ENCODE measurements at regions not wholly inside any gene's neighbourhood (a gene's known extent, or its start where the extent isn't known, plus 50 kb on each side); places are given as distances from the start of the nearest gene placed in this dataset.

GRCh38 chr5:173667702-173668101 lies 51.3 kb upstream of the BOD1 start:
- Histone ChIP-seq H3K9me3 (ENCODE audit: severe bottlenecking) (no peaks in the 10 kb centered on the region), H3K27me3 (ENCODE audit: insufficient read depth, low read depth, severe bottlenecking) (no peaks in the 10 kb centered on the region), H3K4me3 (ENCODE audit: low read depth, low read length) (no peak overlapping the region), H3K36me3 (no peaks in the 10 kb centered on the region), H3K27ac (no peak overlapping the region)
- TF ChIP-seq CTCF (IDR thresholded peaks at IDR 0.05; ENCODE audit: low read depth, low read length), result no peak
- DNase-seq, result no peak

GRCh38 chr5:173668245-173668800 lies 51.9 kb upstream of the BOD1 start:
- Histone ChIP-seq H3K27ac (no peak overlapping the region), H3K27me3 (ENCODE audit: insufficient read depth, low read depth, severe bottlenecking) (no peaks in the 10 kb centered on the region), H3K36me3 (no peaks in the 10 kb centered on the region), H3K9me3 (ENCODE audit: severe bottlenecking) (no peaks in the 10 kb centered on the region), H3K4me3 (ENCODE audit: low read depth, low read length) (no peak overlapping the region)
- TF ChIP-seq CTCF (IDR thresholded peaks at IDR 0.05; ENCODE audit: low read depth, low read length), result no peak
- no peak for DNase-seq

- no peak for TF ChIP-seq CTCF (IDR thresholded peaks at IDR 0.05; ENCODE audit: low read depth, low read length)
- no peak overlapping the region for H3K27ac ChIP-seq
- no peaks in the 10 kb centered on the region for H3K36me3 ChIP-seq
- H3K27me3 ChIP-seq (ENCODE audit: insufficient read depth, low read depth, severe bottlenecking), result no peaks in the 10 kb centered on the region
- no peak overlapping the region for H3K4me3 ChIP-seq (ENCODE audit: low read depth, low read length)
- no peaks in the 10 kb centered on the region for H3K9me3 ChIP-seq (ENCODE audit: severe bottlenecking)
- no peak for DNase-seq
Observed at GRCh38 chr5:173668910-173669309, 52.5 kb upstream of the BOD1 start.

- no peak for DNase-seq
- H3K4me3 ChIP-seq (ENCODE audit: low read depth, low read length), result no peak overlapping the region
- H3K27me3 ChIP-seq (ENCODE audit: insufficient read depth, low read depth, severe bottlenecking), result no peaks in the 10 kb centered on the region
- no peaks in the 10 kb centered on the region for H3K9me3 ChIP-seq (ENCODE audit: severe bottlenecking)
- no peaks in the 10 kb centered on the region for H3K36me3 ChIP-seq
- H3K27ac ChIP-seq, result no peak overlapping the region
- TF ChIP-seq CTCF (IDR thresholded peaks at IDR 0.05; ENCODE audit: low read depth, low read length), result no peak
Observed at GRCh38 chr5:173669483-173669882, 53.0 kb upstream of the BOD1 start.

- H3K4me3 ChIP-seq (ENCODE audit: low read depth, low read length), result no peak overlapping the region
- no peaks in the 10 kb centered on the region for H3K9me3 ChIP-seq (ENCODE audit: severe bottlenecking)
- no peaks in the 10 kb centered on the region for H3K27me3 ChIP-seq (ENCODE audit: insufficient read depth, low read depth, severe bottlenecking)
- TF ChIP-seq CTCF (IDR thresholded peaks at IDR 0.05; ENCODE audit: low read depth, low read length), result no peak
- no peak overlapping the region for H3K27ac ChIP-seq
- DNase-seq, result no peak
- no peaks in the 10 kb centered on the region for H3K36me3 ChIP-seq
Observed at GRCh38 chr5:173670130-173670651, 53.7 kb upstream of the BOD1 start.

- H3K4me3 ChIP-seq (ENCODE audit: low read depth, low read length), result no peak overlapping the region
- no peaks in the 10 kb centered on the region for H3K36me3 ChIP-seq
- no peaks in the 10 kb centered on the region for H3K9me3 ChIP-seq (ENCODE audit: severe bottlenecking)
- no peaks in the 10 kb centered on the region for H3K27me3 ChIP-seq (ENCODE audit: insufficient read depth, low read depth, severe bottlenecking)
- no peak for TF ChIP-seq CTCF (IDR thresholded peaks at IDR 0.05; ENCODE audit: low read depth, low read length)
- DNase-seq, result no peak
- no peak overlapping the region for H3K27ac ChIP-seq
Observed at GRCh38 chr5:173670791-173671120, 54.3 kb upstream of the BOD1 start.

Data from WERI-Rb-1 (cell line).